ENCODE measurements at regions not wholly inside any gene's neighbourhood (a gene's known extent, or its start where the extent isn't known, plus 50 kb on each side); places are given as distances from the start of the nearest gene placed in this dataset.

DNA sequence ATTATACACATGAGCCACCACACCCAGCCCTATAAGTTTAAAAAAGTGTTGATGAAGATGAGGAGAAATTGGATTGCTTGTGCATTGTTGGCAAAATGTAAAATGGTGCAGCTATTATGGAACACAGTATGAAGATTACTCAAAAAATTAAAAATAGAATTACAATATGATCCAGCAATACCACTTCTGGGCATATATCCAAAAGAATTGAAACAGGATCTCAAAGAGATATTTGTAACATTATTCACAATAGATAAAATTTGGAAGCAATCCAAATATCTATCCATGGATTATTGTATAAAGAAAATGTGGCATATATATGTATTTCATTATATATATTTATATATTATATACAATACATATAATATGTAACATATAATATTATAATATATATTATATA is 515.6 kb upstream of the GNPDA2 start:
- in situ Hi-C loops (cut with MboI) (no loop called here), intact Hi-C loops (cut with micrococcal nuclease; ENCODE audit: unreplicated experiment) (no loop called here)
- ChIA-PET POLR2A (no interaction called here), CTCF (no interaction called here), SMC1A (ENCODE audit: uncharacterized antibody, unreplicated experiment) (no interaction called here), RAD21 (ENCODE audit: unreplicated experiment) (no interaction called here)
- DNase-seq (ENCODE audit: low read depth, low spot score) (no peak), ATAC-seq (no peak), FAIRE-seq (no peak)
- no TSS peak for BruUV-seq (replicated peaks)
- H3K36me3 ChIP-seq (ENCODE audit: control insufficient read depth in 2 of 2, insufficient read depth in 2 of 2, low read length in 1 of 2), result no peaks in the 10 kb centered on the region
- no peaks in the 10 kb centered on the region for H3K27me3 ChIP-seq (replicated peaks in 1 of 2; ENCODE audit: control insufficient read depth in 2 of 2, insufficient read depth in 2 of 2, low read length in 1 of 2)
- no peak overlapping the region for H2AFZ ChIP-seq (ENCODE audit: control insufficient read depth, low read depth, low read length)
- H4K20me1 ChIP-seq (ENCODE audit: control insufficient read depth, insufficient read depth), result no peaks in the 10 kb centered on the region
- no peak for TF ChIP-seq BMI1 (IDR thresholded peaks at IDR 0.05; ENCODE audit: borderline replicate concordance)
- no peak for TF ChIP-seq RAD51 (IDR thresholded peaks at IDR 0.05)
- no peak for TF ChIP-seq NRF1 (conservative IDR thresholded peaks at IDR 0.05; ENCODE audit: low read depth, low read length)
- TF ChIP-seq ZSCAN29 (IDR thresholded peaks at IDR 0.05), result no peak
- no peak for TF ChIP-seq YY1 (IDR thresholded peaks at IDR 0.05; ENCODE audit: low read depth, low read length)
- no peak for TF ChIP-seq PAX5 (IDR thresholded peaks at IDR 0.05; ENCODE audit: borderline replicate concordance, low read depth, low read length)
- TF ChIP-seq FOS (IDR thresholded peaks at IDR 0.05; ENCODE audit: borderline replicate concordance, extremely low read depth, insufficient read length), result no peak
- TF ChIP-seq ZZZ3 (IDR thresholded peaks at IDR 0.05; ENCODE audit: control insufficient read depth, insufficient read length, low read depth), result no peak
- TF ChIP-seq, protein P1, sequence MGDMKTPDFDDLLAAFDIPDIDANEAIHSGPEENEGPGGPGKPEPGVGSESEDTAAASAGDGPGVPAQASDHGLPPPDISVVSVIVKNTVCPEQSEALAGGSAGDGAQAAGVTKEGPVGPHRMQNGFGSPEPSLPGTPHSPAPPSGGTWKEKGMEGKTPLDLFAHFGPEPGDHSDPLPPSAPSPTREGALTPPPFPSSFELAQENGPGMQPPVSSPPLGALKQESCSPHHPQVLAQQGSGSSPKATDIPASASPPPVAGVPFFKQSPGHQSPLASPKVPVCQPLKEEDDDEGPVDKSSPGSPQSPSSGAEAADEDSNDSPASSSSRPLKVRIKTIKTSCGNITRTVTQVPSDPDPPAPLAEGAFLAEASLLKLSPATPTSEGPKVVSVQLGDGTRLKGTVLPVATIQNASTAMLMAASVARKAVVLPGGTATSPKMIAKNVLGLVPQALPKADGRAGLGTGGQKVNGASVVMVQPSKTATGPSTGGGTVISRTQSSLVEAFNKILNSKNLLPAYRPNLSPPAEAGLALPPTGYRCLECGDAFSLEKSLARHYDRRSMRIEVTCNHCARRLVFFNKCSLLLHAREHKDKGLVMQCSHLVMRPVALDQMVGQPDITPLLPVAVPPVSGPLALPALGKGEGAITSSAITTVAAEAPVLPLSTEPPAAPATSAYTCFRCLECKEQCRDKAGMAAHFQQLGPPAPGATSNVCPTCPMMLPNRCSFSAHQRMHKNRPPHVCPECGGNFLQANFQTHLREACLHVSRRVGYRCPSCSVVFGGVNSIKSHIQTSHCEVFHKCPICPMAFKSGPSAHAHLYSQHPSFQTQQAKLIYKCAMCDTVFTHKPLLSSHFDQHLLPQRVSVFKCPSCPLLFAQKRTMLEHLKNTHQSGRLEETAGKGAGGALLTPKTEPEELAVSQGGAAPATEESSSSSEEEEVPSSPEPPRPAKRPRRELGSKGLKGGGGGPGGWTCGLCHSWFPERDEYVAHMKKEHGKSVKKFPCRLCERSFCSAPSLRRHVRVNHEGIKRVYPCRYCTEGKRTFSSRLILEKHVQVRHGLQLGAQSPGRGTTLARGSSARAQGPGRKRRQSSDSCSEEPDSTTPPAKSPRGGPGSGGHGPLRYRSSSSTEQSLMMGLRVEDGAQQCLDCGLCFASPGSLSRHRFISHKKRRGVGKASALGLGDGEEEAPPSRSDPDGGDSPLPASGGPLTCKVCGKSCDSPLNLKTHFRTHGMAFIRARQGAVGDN (IDR thresholded peaks at IDR 0.05), result no peak
- no peak for TF ChIP-seq STAT3 (IDR thresholded peaks at IDR 0.05; ENCODE audit: low read depth, low read length)
- no peak for TF ChIP-seq IKZF2 (IDR thresholded peaks at IDR 0.05)
- TF ChIP-seq SREBF1 (IDR thresholded peaks at IDR 0.05; ENCODE audit: low read length), result no peak
- TF ChIP-seq SMC3 (IDR thresholded peaks at IDR 0.05; ENCODE audit: borderline replicate concordance, low read length), result no peak
- TF ChIP-seq, protein P2, sequence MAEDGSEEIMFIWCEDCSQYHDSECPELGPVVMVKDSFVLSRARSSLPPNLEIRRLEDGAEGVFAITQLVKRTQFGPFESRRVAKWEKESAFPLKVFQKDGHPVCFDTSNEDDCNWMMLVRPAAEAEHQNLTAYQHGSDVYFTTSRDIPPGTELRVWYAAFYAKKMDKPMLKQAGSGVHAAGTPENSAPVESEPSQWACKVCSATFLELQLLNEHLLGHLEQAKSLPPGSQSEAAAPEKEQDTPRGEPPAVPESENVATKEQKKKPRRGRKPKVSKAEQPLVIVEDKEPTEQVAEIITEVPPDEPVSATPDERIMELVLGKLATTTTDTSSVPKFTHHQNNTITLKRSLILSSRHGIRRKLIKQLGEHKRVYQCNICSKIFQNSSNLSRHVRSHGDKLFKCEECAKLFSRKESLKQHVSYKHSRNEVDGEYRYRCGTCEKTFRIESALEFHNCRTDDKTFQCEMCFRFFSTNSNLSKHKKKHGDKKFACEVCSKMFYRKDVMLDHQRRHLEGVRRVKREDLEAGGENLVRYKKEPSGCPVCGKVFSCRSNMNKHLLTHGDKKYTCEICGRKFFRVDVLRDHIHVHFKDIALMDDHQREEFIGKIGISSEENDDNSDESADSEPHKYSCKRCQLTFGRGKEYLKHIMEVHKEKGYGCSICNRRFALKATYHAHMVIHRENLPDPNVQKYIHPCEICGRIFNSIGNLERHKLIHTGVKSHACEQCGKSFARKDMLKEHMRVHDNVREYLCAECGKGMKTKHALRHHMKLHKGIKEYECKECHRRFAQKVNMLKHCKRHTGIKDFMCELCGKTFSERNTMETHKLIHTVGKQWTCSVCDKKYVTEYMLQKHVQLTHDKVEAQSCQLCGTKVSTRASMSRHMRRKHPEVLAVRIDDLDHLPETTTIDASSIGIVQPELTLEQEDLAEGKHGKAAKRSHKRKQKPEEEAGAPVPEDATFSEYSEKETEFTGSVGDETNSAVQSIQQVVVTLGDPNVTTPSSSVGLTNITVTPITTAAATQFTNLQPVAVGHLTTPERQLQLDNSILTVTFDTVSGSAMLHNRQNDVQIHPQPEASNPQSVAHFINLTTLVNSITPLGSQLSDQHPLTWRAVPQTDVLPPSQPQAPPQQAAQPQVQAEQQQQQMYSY (CRISPR knock-in tag; IDR thresholded peaks at IDR 0.05), result no peak
- no peak overlapping the region for H3K4me2 ChIP-seq (ENCODE audit: control insufficient read depth, insufficient read depth)
- H3K27ac ChIP-seq (ENCODE audit: control insufficient read depth, insufficient read depth), result no peak overlapping the region
- no peak overlapping the region for H3K9ac ChIP-seq (ENCODE audit: control insufficient read depth, insufficient read depth, low read length)
- no peak overlapping the region for H3K4me3 ChIP-seq
- H3K4me1 ChIP-seq (ENCODE audit: control insufficient read depth, insufficient read depth, low read length), result no peaks in the 10 kb centered on the region
- no peaks in the 10 kb centered on the region for H3K79me2 ChIP-seq (ENCODE audit: control insufficient read depth, insufficient read depth, low read length)
- no peaks in the 10 kb centered on the region for H3K9me3 ChIP-seq (replicated peaks; ENCODE audit: control insufficient read depth, insufficient read depth, low read length)

Measured in GM12878 (cell line).